HG02870 (cell line): ENCODE measurements at regions not wholly inside any gene's neighbourhood (a gene's known extent, or its start where the extent isn't known, plus 50 kb on each side); places are given as distances from the start of the nearest gene placed in this dataset.

Experiments used
- ATAC-seq: cut with Tn5 transposase; IDR thresholded peaks from one replicate; pipeline ENCODE4 v1.9.1; 2021; ENCODE audit warnings: mild to moderate bottlenecking, moderate library complexity; ENCODE audit not compliant: unreplicated experiment

DNA sequence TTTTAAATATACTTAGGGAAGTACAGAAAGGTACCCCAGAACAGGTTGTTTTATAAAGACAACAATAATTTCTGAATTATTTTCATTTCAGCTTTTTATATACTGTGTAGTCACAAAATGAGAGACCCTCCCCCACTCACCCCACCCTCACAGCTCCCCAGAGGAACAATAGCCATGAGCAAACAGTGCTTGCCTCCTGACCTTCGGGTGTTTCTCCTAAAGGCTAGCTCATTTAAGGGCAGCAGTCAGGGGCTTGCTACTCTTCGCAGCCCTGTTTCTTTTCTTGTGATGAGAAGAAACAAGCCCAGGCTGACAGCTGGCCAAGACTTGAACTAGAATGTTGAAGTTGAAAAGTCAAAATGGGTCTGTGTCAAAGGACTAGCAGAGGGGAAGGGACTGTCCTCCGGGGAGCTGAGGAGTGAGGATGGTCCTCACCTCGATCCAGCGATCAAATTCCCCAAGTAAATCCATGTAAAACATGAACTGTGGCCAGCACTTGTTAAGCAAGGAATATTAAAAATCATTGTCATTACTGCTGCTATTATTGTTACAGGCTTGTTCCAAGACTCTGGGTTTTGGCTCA lies 133.8 kb upstream of the ARHGAP5 start:
- ATAC-seq, result no peak

DNA sequence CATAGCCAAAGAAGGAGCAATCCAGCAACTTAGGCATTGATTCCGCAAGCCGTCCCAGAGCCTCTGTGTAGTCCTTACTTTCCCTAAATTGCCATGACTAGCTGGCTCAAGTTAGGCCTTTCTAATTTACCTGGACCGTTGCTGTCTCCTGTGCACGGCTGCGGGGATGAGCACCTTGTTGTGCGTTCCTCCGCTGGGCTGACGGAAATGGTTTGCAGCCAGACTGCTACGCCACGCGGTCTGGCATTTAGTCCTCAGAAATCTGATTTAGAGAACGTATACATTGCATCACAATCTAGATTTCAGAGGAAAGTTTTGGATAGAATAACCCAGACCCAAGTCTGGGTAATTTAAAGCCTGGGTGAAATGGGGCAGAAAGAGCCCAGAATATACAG lies 133.2 kb upstream of the ARHGAP5 start:
- ATAC-seq, result no peak

GRCh38 chr14:31944256-31945073 lies 132.6 kb upstream of the ARHGAP5 start:
- ATAC-seq, result no peak

- ATAC-seq, result peak; percentile 55
Measured at GRCh38 chr14:31945074-31945613, 132.0 kb upstream of the ARHGAP5 start.

- no peak for ATAC-seq
Measured at GRCh38 chr14:31945701-31946100, 131.4 kb upstream of the ARHGAP5 start.

- no peak for ATAC-seq
Measured at GRCh38 chr14:31947076-31947475, 130.0 kb upstream of the ARHGAP5 start.

GRCh38 chr14:31947680-31948595 lies 129.2 kb upstream of the ARHGAP5 start:
- no peak for ATAC-seq

DNA sequence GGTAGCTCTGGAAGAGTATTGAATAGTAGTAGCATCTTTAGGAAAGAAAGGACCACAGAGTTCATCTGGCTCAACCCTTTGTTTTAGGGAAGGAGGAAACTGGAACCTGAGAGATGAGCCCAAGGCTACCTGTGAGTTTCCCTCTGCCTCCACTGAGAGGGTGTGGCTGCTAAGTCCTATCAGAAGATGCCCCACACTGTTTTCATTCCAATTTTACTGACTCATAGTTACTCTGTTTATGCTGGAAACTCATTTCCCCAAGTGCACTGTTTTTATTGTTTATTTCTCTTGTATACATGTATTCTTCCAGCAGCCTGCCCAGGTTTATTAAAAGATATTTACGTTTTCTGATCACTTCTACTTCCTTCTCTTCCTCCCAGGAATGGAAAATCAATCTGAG lies 127.4 kb upstream of the ARHGAP5 start:
- ATAC-seq, result no peak

DNA sequence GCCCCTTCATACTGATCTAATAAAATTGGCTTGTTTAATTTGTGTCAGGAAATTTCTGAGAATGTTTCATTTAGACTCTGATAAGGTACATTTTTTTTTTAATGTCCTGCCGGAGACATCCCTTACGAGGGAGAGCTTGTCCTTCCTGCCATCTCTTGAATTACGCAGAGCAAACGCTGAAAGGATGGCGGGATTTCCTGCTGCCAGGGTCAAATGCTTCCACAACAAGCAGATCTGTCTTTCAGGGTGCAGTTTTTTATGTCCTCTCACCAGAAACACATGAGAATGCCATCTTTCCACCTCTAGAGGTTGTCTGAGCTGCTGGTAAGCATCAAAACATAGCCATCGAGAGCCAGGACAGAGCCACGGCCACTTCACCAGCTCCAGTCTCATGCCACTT lies 126.8 kb upstream of the ARHGAP5 start:
- ATAC-seq, result no peak

DNA sequence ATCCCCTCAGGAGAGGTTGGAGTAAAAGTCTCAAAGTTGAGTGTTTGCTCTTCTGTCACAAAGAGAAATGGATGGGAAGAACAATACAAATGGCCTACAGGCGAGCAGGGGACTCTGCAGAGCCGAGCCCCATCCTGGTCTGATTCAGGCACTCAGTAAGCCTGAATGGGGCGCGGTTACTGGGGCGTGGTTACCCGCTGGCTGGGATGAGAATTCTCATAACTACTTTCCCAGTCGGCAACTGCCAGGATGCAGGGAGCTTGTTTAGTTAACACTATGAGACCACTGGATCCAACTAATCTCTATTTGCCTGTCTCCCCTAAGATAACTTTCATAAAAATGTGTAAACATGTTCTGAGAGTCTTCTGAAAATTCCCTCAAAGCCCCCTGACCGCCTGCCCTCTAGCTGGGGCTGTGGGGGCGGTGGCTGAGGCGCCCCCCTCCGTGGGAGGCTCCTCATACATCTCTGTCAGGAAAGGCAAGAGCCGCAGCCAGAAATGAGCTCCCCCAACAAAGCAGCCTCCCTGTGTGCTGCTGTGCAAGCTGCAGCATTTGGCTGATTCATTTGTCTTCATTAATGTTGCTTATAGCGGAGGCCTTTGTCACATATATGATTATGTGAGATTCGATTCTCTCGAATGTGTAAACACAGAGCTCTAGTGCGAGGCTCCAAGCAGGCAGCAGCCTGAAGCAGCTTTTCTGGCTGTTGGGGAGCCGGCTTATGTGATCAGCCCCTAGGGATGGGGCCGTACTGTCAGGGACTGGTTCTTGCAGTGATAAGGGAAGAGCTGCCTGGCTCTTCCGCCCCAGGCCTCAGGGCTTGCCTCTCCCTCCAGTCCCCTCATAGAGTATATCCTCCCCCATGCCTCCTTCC lies 126.1 kb upstream of the ARHGAP5 start:
- ATAC-seq, result no peak

GRCh38 chr14:31951638-31951964 lies 125.5 kb upstream of the ARHGAP5 start:
- no peak for ATAC-seq

DNA sequence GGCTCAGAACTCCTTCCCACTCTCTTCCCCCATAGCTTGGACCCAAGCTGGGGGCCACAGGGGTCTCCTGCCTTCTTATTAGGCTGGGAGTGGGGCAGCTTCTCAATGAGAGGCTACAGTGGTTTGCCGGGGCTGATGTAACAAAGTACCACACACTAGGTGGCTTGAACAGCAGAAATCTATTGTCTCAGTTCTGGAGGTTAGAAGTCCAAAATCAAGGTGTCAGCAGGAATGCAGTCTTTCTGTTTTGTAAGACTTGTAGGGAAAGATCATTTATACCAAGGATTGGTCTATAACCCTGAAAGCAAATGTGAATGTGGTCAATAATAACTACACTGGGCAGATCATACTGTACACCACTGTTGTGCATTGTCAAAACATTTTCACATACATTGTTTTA lies 124.5 kb upstream of the ARHGAP5 start:
- no peak for ATAC-seq

- no peak for ATAC-seq
Measured at GRCh38 chr14:31953210-31953609, 123.9 kb upstream of the ARHGAP5 start.

- ATAC-seq, result no peak
Measured at GRCh38 chr14:31954991-31955390, 122.1 kb upstream of the ARHGAP5 start.

GRCh38 chr14:31955936-31956579 lies 121.0 kb upstream of the ARHGAP5 start:
- ATAC-seq, result no peak

DNA sequence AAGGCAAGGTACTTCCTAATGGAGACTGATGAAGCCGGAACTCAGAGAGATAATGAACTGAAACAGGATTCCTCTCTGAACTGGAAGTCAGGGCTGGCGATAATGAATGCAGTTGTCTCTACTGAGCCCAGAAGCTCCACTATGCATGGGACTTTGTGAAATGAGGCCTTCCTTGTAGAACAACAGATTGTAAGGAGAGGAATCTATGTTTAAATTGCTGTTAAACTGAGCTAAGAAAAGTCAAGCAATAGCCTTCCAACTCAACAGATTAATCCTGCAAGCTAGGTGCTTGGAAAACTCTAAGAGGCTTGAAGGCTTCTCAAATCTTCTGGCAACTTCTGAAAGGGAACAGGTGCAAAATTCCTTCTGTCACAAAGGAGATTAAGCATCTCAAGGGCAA lies 119.5 kb upstream of the ARHGAP5 start:
- ATAC-seq, result no peak

- ATAC-seq, result no peak
Measured at GRCh38 chr14:31960039-31960438, 117.1 kb upstream of the ARHGAP5 start.

GRCh38 chr14:31961896-31962295 lies 115.2 kb upstream of the ARHGAP5 start:
- ATAC-seq, result no peak

DNA sequence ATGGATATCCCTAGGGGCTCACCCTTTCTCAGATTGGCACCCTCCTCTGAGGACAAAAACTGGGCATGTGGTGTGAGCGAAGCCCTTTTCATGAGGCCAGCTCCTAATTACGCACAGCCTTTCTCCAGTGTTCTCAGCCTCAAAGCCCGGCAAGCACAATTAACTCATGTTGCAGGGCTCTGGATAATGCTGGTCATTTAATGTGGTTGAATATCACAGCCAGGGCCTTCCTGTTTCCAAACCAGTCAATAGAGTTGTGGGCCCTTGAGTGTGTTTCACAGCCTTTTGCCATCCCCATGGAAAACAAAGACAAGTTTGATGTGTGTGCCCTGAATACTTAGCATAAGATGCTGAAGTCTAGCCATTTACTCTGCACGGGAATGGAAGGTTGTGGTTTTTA lies 114.2 kb upstream of the ARHGAP5 start:
- ATAC-seq, result no peak

DNA sequence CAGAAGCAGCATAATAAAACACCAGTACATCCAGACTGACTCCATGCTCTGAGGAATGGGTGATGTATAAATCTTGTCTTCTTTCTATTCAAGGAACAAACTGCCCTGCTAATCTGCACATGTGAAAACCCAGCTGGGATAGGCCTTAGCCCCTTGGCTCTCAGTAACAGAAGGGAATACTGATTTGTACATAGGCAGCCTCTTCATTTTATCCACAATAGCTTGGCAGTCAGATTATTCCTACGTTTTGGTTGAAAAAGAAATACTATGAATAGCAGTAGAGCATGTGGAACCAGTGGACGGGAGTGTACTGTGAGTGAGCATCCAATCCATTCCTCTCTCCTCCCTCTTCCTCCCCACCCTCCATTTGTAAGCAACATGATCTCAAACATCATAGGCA lies 113.5 kb upstream of the ARHGAP5 start:
- no peak for ATAC-seq
